ENCODE measurements at regions not wholly inside any gene's neighbourhood (a gene's known extent, or its start where the extent isn't known, plus 50 kb on each side); places are given as distances from the start of the nearest gene placed in this dataset.

DNA sequence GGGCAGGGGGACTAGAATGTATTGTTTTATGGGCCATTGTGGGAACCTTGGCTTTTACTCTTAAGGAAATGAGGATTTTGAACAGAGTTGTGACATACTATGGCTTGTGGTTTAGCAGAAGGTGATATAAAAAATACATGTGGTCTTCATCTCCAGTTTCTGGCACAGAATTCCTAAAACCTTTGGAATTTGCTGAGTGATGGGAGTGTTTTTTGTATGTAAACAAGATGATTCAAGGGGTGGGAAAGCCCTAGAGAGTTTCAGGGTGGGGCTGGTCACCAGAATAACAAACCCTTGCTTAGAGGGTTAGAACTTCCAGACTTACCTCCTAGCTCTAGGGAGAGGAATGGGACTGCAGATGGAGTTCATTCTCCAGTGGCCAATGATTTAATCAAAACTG is 316.1 kb downstream of the PHKB start:
- TF ChIP-seq, protein P1, sequence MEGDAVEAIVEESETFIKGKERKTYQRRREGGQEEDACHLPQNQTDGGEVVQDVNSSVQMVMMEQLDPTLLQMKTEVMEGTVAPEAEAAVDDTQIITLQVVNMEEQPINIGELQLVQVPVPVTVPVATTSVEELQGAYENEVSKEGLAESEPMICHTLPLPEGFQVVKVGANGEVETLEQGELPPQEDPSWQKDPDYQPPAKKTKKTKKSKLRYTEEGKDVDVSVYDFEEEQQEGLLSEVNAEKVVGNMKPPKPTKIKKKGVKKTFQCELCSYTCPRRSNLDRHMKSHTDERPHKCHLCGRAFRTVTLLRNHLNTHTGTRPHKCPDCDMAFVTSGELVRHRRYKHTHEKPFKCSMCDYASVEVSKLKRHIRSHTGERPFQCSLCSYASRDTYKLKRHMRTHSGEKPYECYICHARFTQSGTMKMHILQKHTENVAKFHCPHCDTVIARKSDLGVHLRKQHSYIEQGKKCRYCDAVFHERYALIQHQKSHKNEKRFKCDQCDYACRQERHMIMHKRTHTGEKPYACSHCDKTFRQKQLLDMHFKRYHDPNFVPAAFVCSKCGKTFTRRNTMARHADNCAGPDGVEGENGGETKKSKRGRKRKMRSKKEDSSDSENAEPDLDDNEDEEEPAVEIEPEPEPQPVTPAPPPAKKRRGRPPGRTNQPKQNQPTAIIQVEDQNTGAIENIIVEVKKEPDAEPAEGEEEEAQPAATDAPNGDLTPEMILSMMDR (IDR thresholded peaks at IDR 0.05; ENCODE audit: insufficient read depth, low read length): no peak
- TF ChIP-seq SPI1 (IDR thresholded peaks at IDR 0.05; ENCODE audit: borderline replicate concordance, low read depth) (no peak), POLR2AphosphoS5 (IDR thresholded peaks at IDR 0.05; ENCODE audit: low read depth) (no peak)
